ENCODE measurements at regions not wholly inside any gene's neighbourhood (a gene's known extent, or its start where the extent isn't known, plus 50 kb on each side); places are given as distances from the start of the nearest gene placed in this dataset.

DNA sequence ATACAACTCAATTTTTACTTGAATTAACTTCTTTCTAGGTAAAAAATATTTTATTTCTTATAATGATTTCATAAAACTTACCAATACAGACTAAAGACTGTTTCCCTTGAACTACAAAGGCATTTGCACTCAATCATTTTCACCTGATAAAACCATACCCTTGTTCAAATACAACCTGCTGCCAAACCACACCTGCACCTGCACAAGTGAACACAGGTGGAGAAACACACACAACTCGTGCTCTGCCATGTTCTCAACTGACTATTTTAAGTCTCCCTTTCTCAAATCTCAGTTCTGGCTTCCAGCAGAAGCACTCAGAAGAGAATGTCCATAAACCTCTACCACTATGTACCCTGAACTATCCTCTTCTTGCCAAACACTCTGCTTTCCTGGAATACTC is 1892.1 kb downstream of the MAT2B start:
- ATAC-seq = no peak

More for the DNA sequence above, 1892.1 kb downstream of the MAT2B start:
- 0% methylated on average over 1 of the region's 1 CpG for WGBS (ENCODE audit: insufficient coverage, insufficient replicate concordance, low lambda C conversion rate, missing lambda C conversion rate)
- SMC1A ChIA-PET (ENCODE audit: uncharacterized antibody, unreplicated experiment) = no interaction called here
- RAD21 ChIA-PET (ENCODE audit: unreplicated experiment) = no interaction called here
- Histone ChIP-seq H3K4me2 (ENCODE audit: control insufficient read depth, insufficient read depth) (no peak overlapping the region), H3K27ac (ENCODE audit: control insufficient read depth, insufficient read depth) (no peak overlapping the region), H3K27me3 (replicated peaks in 1 of 2; ENCODE audit: control insufficient read depth in 2 of 2, insufficient read depth in 2 of 2, low read length in 1 of 2) (no peaks in the 10 kb centered on the region), H3K79me2 (ENCODE audit: control insufficient read depth, insufficient read depth, low read length) (no peaks in the 10 kb centered on the region), H4K20me1 (ENCODE audit: control insufficient read depth, insufficient read depth) (no peaks in the 10 kb centered on the region), H3K9me3 (replicated peaks; ENCODE audit: control insufficient read depth, insufficient read depth, low read length) (no peaks in the 10 kb centered on the region), H3K4me3 (no peak overlapping the region), H3K4me1 (ENCODE audit: control insufficient read depth, insufficient read depth, low read length) (no peaks in the 10 kb centered on the region), H3K9ac (ENCODE audit: control insufficient read depth, insufficient read depth, low read length) (no peak overlapping the region), H2AFZ (ENCODE audit: control insufficient read depth, low read depth, low read length) (no peak overlapping the region), H3K36me3 (ENCODE audit: control insufficient read depth in 2 of 2, insufficient read depth in 2 of 2, low read length in 1 of 2) (no peaks in the 10 kb centered on the region)
- POLR2A ChIA-PET = no interaction called here
- in situ Hi-C loops (cut with MboI) = no loop called here
- CTCF ChIA-PET = no interaction called here
- FAIRE-seq (no peak), DNase-seq (ENCODE audit: low read depth, low spot score) (no peak)
- no TSS peak for BruUV-seq (replicated peaks)
- intact Hi-C loops (cut with micrococcal nuclease; ENCODE audit: unreplicated experiment) = no loop called here
- TF ChIP-seq HDAC2 (IDR thresholded peaks at IDR 0.05) (no peak), SRF (IDR thresholded peaks at IDR 0.05; ENCODE audit: low read depth in 2 of 2, low read length in 2 of 2) (no peak), ESRRA (IDR thresholded peaks at IDR 0.05; ENCODE audit: low read length) (no peak), ZNF687 (IDR thresholded peaks at IDR 0.05) (no peak), PRDM15 (CRISPR knock-in tag; IDR thresholded peaks at IDR 0.05) (no peak), KDM1A (IDR thresholded peaks at IDR 0.05; ENCODE audit: borderline replicate concordance) (no peak)

All from GM12878 (cell line).